Lower leg skin (tissue), 3 donors: ENCODE measurements at regions not wholly inside any gene's neighbourhood (a gene's known extent, or its start where the extent isn't known, plus 50 kb on each side); places are given as distances from the start of the nearest gene placed in this dataset.

Source experiments
- POLR2A ChIP-seq, 2 donors: fragments of 450-650 bp; IDR thresholded peaks; one replicate each; pipeline ENCODE4 v1.6.1; 2016 to 2017; ENCODE audit warnings: antibody characterized with exemption in 2 of 2, mild to moderate bottlenecking in 1 of 2, moderate library complexity in 1 of 2
- TF ChIP-seq, protein P1 (sequence below), 3 donors: fragments of 450-650 bp; IDR thresholded peaks; one replicate each; pipeline ENCODE4 v1.5.1; 2016; ENCODE audit warnings: antibody characterized with exemption in 3 of 3, mild to moderate bottlenecking in 3 of 3, moderate library complexity in 2 of 3

- TF ChIP-seq POLR2A (IDR thresholded peaks at IDR 0.05): no peak
- TF ChIP-seq, protein P1, sequence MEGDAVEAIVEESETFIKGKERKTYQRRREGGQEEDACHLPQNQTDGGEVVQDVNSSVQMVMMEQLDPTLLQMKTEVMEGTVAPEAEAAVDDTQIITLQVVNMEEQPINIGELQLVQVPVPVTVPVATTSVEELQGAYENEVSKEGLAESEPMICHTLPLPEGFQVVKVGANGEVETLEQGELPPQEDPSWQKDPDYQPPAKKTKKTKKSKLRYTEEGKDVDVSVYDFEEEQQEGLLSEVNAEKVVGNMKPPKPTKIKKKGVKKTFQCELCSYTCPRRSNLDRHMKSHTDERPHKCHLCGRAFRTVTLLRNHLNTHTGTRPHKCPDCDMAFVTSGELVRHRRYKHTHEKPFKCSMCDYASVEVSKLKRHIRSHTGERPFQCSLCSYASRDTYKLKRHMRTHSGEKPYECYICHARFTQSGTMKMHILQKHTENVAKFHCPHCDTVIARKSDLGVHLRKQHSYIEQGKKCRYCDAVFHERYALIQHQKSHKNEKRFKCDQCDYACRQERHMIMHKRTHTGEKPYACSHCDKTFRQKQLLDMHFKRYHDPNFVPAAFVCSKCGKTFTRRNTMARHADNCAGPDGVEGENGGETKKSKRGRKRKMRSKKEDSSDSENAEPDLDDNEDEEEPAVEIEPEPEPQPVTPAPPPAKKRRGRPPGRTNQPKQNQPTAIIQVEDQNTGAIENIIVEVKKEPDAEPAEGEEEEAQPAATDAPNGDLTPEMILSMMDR (IDR thresholded peaks at IDR 0.05): no peak
These were observed 85.7 kb downstream of the CRLF2 start for GRCh38 chrX:1126738-1127137.
